K562 (cell line): ENCODE measurements at regions not wholly inside any gene's neighbourhood (a gene's known extent, or its start where the extent isn't known, plus 50 kb on each side); places are given as distances from the start of the nearest gene placed in this dataset.

Experiments
- ATAC-seq: fragments of 200-7000 bp; cut with Tn5 transposase; 3 replicates; pipeline ENCODE4 v1.9.1; 2020; ENCODE audit warnings: moderate library complexity
- BruUV-seq: library from RNA; stranded (reverse); fragments of 400-500 nt; replicated peaks from 2 replicates; lab custom pipeline; 2021; lab: Mats Ljungman, UMichigan
- CTCF ChIA-PET: fragments of 300-600 bp; formaldehyde crosslinking; extraction: SDS; loops from one replicate; lab custom pipeline; 2021; ENCODE audit warnings: low intra/inter-chr PET ratio; lab: Yijun Ruan, JAX
- POLR2A ChIA-PET: fragments of 300-600, 350-650 bp; sonication (Branson Sonifier 250); formaldehyde crosslinking; extraction: SDS; loops from one replicate; lab custom pipeline; 2021; ENCODE audit warnings: antibody characterized with exemption, inconsistent platforms; lab: Yijun Ruan, JAX
- DNase-seq, 4 experiments: peaks; one replicate each; pipeline versions ENCODE4 v3.0.0 to v3.0.0-alpha.2; 2011 to 2018; ENCODE audit warnings: low spot score in 3 of 4, mixed read lengths in 3 of 4; ENCODE audit errors: extremely low read depth in 1 of 4
- FAIRE-seq: peaks from 2 replicates; lab custom pipeline; 2011; peaks lifted over from hg19 to GRCh38; lab: Jason Lieb, UNC
- H2AFZ ChIP-seq: 2 replicates; pipeline ENCODE4 v1.6.0; 2011; ENCODE audit warnings: low read depth, low read length, control low read depth, inconsistent platforms
- H3K27ac ChIP-seq: fragments of 200-600 bp; 3 replicates; pipeline ENCODE4 v1.8.0; 2011; ENCODE audit warnings: low read depth, mild to moderate bottlenecking, control low read depth, inconsistent platforms, low read length, moderate library complexity, mixed read lengths; ENCODE audit errors: extremely low read depth
- H3K27me3 ChIP-seq, 2 experiments: fragments of 300-600 bp in 1 of 2; 2 replicates in 1 of 2; 3 replicates in 1 of 2; pipeline versions ENCODE4 v1.6.0 to v1.8.0; 2011; ENCODE audit warnings: inconsistent platforms in 2 of 2, low read length in 2 of 2, mild to moderate bottlenecking in 1 of 2, mixed read lengths in 1 of 2, moderate library complexity in 1 of 2; ENCODE audit not compliant: control insufficient read depth in 2 of 2, insufficient read depth in 2 of 2
- H3K36me3 ChIP-seq: fragments of 300-600 bp; 3 replicates; pipeline ENCODE4 v1.8.0; 2011; ENCODE audit warnings: mild to moderate bottlenecking, low read length, inconsistent platforms; ENCODE audit not compliant: control insufficient read depth, insufficient read depth
- H3K4me1 ChIP-seq, 2 experiments: fragments of 200-600 bp in 1 of 2; replicated peaks in 1 of 2; 2 replicates in 1 of 2; 3 replicates in 1 of 2; pipeline versions ENCODE4 v1.5.1 to v1.8.0; 2011; ENCODE audit warnings: inconsistent platforms in 2 of 2, low read length in 2 of 2, mild to moderate bottlenecking in 1 of 2, mixed read lengths in 1 of 2, moderate library complexity in 1 of 2; ENCODE audit not compliant: control insufficient read depth in 2 of 2, insufficient read depth in 2 of 2
- H3K4me2 ChIP-seq: 2 replicates; pipeline ENCODE4 v1.6.1; 2011; ENCODE audit warnings: low read length, control low read depth, inconsistent platforms, mixed read lengths; ENCODE audit not compliant: insufficient read depth
- H3K4me3 ChIP-seq: fragments of 200-600 bp; sonication (generic), shearing (Covaris generic); 2 replicates; pipeline ENCODE4 v1.5.1; 2016; ENCODE audit warnings: control low read depth, inconsistent platforms
- H3K79me2 ChIP-seq: fragments of 200-600 bp; 3 replicates; pipeline ENCODE4 v1.8.0; 2011; ENCODE audit warnings: low read length, inconsistent platforms; ENCODE audit not compliant: control insufficient read depth, insufficient read depth
- H3K9ac ChIP-seq, 2 experiments: 2 replicates each; pipeline versions ENCODE4 v1.6.0 to v1.6.1; 2011; ENCODE audit warnings: low read depth in 2 of 2, low read length in 2 of 2, control low read depth in 1 of 2, inconsistent platforms in 1 of 2, mild to moderate bottlenecking in 1 of 2, mixed read lengths in 1 of 2; ENCODE audit not compliant: insufficient read depth in 1 of 2
- H3K9me1 ChIP-seq: one replicate; pipeline ENCODE4 v1.6.0; 2011; ENCODE audit warnings: inconsistent platforms, mild to moderate bottlenecking, low read length, moderate library complexity; ENCODE audit not compliant: control insufficient read depth, insufficient read depth
- H3K9me3 ChIP-seq: replicated peaks from 2 replicates; pipeline ENCODE4 v1.5.1; 2011; ENCODE audit warnings: low read depth, low read length, inconsistent platforms; ENCODE audit not compliant: control insufficient read depth, insufficient read depth
- H4K20me1 ChIP-seq: replicated peaks from 2 replicates; pipeline ENCODE4 v1.6.1; 2011; ENCODE audit warnings: low read length, inconsistent platforms, mixed read lengths; ENCODE audit not compliant: control insufficient read depth, insufficient read depth
- BRD9 ChIP-seq: fragments of 450-650 bp; IDR thresholded peaks from 2 replicates; pipeline ENCODE4 v1.6.1; 2018; ENCODE audit warnings: low read depth; ENCODE audit not compliant: partially characterized antibody
- CBX5 ChIP-seq: IDR thresholded peaks from 2 replicates; pipeline ENCODE4 v1.6.1; 2014; ENCODE audit warnings: low read depth, borderline replicate concordance
- DACH1 ChIP-seq: fragments of 450-650 bp; IDR thresholded peaks from 2 replicates; pipeline ENCODE4 v1.6.1; 2018; ENCODE audit not compliant: partially characterized antibody
- DNMT1 ChIP-seq: fragments of 450-650 bp; IDR thresholded peaks from 2 replicates; pipeline ENCODE4 v1.6.1; 2016; ENCODE audit warnings: antibody characterized with exemption, mild to moderate bottlenecking
- E2F1 ChIP-seq: sonication (generic); formaldehyde crosslinking; IDR thresholded peaks from 2 replicates; pipeline ENCODE4 v1.8.1; 2023; ENCODE audit warnings: mild to moderate bottlenecking, missing genetic modification reagents, moderate library complexity
- EWSR1 ChIP-seq: fragments of 450-650 bp; IDR thresholded peaks from 2 replicates; pipeline ENCODE4 v1.6.1; 2018; ENCODE audit warnings: borderline replicate concordance, mild to moderate bottlenecking, low read depth, moderate library complexity; ENCODE audit not compliant: partially characterized antibody
- HDAC3 ChIP-seq: fragments of 450-650 bp; IDR thresholded peaks from 2 replicates; pipeline ENCODE4 v1.6.1; 2018; ENCODE audit warnings: borderline replicate concordance, mild to moderate bottlenecking, moderate library complexity; ENCODE audit not compliant: partially characterized antibody
- HNRNPLL ChIP-seq: fragments of 200-400 bp; formaldehyde crosslinking; IDR thresholded peaks from 2 replicates; pipeline ENCODE4 v1.6.1; 2017; ENCODE audit warnings: low read length, low read depth, mild to moderate bottlenecking; ENCODE audit not compliant: poor library complexity, severe bottlenecking
- KLF13 ChIP-seq: fragments of 450-650 bp; IDR thresholded peaks from 2 replicates; pipeline ENCODE4 v1.6.1; 2016; ENCODE audit warnings: missing genetic modification characterization, low read depth, mild to moderate bottlenecking, missing compliant biosample characterization, moderate library complexity, borderline replicate concordance
- MYNN ChIP-seq, 2 experiments: sonication (generic); formaldehyde crosslinking in 1 of 2; IDR thresholded peaks; 2 replicates each; pipeline versions ENCODE4 v1.5.0 to v1.6.1; 2016 to 2020; ENCODE audit warnings: antibody characterized with exemption in 1 of 2, missing genetic modification reagents in 1 of 2
- SAFB ChIP-seq: fragments of 200-400 bp; formaldehyde crosslinking; IDR thresholded peaks from 2 replicates; pipeline ENCODE4 v1.6.1; 2017; ENCODE audit warnings: low read depth, low read length, borderline replicate concordance
- SIRT6 ChIP-seq: IDR thresholded peaks from one replicate; pipeline ENCODE4 v1.6.1; 2012; ENCODE audit warnings: low read depth, mild to moderate bottlenecking, control low read depth, inconsistent platforms, low read length, moderate library complexity
- SP1 ChIP-seq: sonication (generic); formaldehyde crosslinking; IDR thresholded peaks from 2 replicates; pipeline ENCODE4 v1.8.1; 2022; ENCODE audit warnings: mild to moderate bottlenecking, missing genetic modification reagents
- TRIM28 ChIP-seq: fragments of 450-650 bp; IDR thresholded peaks from 2 replicates; pipeline ENCODE4 v1.6.1; 2017
- ZFX ChIP-seq: sonication (generic); formaldehyde crosslinking; IDR thresholded peaks from 2 replicates; pipeline ENCODE4 v1.8.0; 2022; ENCODE audit warnings: mild to moderate bottlenecking, missing genetic modification reagents, moderate library complexity
- ZNF324 ChIP-seq: fragments of 250-450 bp; sonication (Bioruptor Pico); IDR thresholded peaks from 2 replicates; pipeline ENCODE4 v1.4.0; 2020; ENCODE audit warnings: mild to moderate bottlenecking
- ZNF354B ChIP-seq: fragments of 250-450 bp; sonication (Bioruptor Pico); IDR thresholded peaks from 2 replicates; pipeline ENCODE4 v1.4.0; 2020
- ZNF589 ChIP-seq: fragments of 200-800 bp; sonication (Bioruptor generic); IDR thresholded peaks from 2 replicates; pipeline ENCODE4 v1.6.1; 2016; ENCODE audit warnings: low read depth, missing genetic modification characterization, missing compliant biosample characterization
- ZNF79 ChIP-seq: fragments of 250-450 bp; sonication (Bioruptor Pico); IDR thresholded peaks from 2 replicates; pipeline ENCODE4 v1.4.0; 2020; ENCODE audit warnings: low read depth, mild to moderate bottlenecking, moderate library complexity
- WGBS: fragments of 100-300 bp; shearing (Covaris generic); methylation state at CpG from one replicate; pipeline ENCODE4 v1.1.6; 2016; ENCODE audit warnings: low coverage, mixed read lengths; ENCODE audit not compliant: insufficient coverage; ENCODE audit errors: missing lambda C conversion rate; 5-methylcytosine and 5-hydroxymethylcytosine counted together
- in situ Hi-C: fragments of 300-500 bp; cut with MboI; formaldehyde crosslinking; loops from 4 replicates; pipeline ENCODE4 v1.15.0; 2018; ENCODE audit warnings: inconsistent platforms, mixed read lengths
- intact Hi-C: fragments of 100-400 bp; cut with micrococcal nuclease; formaldehyde crosslinking; loops from 2 replicates; pipeline ENCODE4 v1.14.2; 2022
- TF ChIP-seq, protein P1 (sequence below): fragments of 250-450 bp; sonication (Bioruptor Pico); IDR thresholded peaks from 2 replicates; pipeline ENCODE4 v1.5.0; 2021
- TF ChIP-seq, protein P2 (sequence below): fragments of 450-650 bp; formaldehyde crosslinking; IDR thresholded peaks from 2 replicates; pipeline ENCODE4 v1.4.0; 2020; ENCODE audit warnings: mild to moderate bottlenecking
- TF ChIP-seq, protein P3 (sequence below): sonication (generic); formaldehyde crosslinking; IDR thresholded peaks from 2 replicates; pipeline ENCODE4 v1.9.0; 2022; ENCODE audit warnings: mild to moderate bottlenecking, missing genetic modification reagents

DNA sequence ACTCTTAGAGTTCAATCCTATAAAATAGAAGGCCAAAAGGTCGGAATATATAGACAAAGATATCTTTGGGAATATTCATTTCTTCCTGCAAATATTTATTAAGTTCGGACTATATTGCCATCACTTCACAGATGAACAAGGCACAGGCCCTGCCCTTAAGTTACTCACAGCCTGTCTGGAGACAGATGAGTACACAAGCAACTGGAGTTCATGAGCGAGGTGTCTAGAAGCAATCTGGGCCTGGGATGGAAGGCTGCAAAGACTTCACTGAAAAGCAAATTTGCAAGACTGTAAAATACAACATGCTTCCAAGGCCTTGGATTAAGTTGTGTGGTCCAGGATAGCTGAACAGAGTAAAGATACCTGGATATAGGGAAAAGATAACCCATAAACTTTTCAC, 56.7 kb upstream of the CEP85L start:
- Histone ChIP-seq H3K27ac (peak overlapping the region; percentile 98), H3K9ac (peak overlapping the region; percentile 69 to 97; a peak in 3 of 4 replicates), H3K9me1 (no peaks in the 10 kb centered on the region), H3K36me3 (no peaks in the 10 kb centered on the region), H3K79me2 (peaks cover 59% of the 10 kb centered on the region), H3K4me1 (peaks cover 12 to 27% of the 10 kb centered on the region in 2 experiments), H3K27me3 (no peaks in the 10 kb centered on the region), H4K20me1 (no peaks in the 10 kb centered on the region), H2AFZ (peak overlapping the region; percentile 92), H3K4me2 (peak overlapping the region; percentile 100), H3K9me3 (no peaks in the 10 kb centered on the region), H3K4me3 (peak overlapping the region; percentile 54)
- DNase-seq (peak in 2 of 4 experiments; percentile 29 to 64), ATAC-seq (peak; percentile 59), FAIRE-seq (peak; percentile 75)
- BruUV-seq: no TSS peak
- ChIA-PET POLR2A (interaction anchor here (0.8 to 5.0 kb wide), 2 partner anchors 10 to 11 kb away, joined by 3 to 29 read pairs; no protein-coding TSS in a partner anchor), CTCF (no interaction called here)
- in situ Hi-C loops: no loop called here
- 4% methylated on average over 3 of the region's 3 CpGs for WGBS
- intact Hi-C loops: loop anchor here (2.0 kb wide), 2 partner anchors 21 to 69 kb away; no protein-coding TSS in a partner anchor
- TF ChIP-seq, protein P1, sequence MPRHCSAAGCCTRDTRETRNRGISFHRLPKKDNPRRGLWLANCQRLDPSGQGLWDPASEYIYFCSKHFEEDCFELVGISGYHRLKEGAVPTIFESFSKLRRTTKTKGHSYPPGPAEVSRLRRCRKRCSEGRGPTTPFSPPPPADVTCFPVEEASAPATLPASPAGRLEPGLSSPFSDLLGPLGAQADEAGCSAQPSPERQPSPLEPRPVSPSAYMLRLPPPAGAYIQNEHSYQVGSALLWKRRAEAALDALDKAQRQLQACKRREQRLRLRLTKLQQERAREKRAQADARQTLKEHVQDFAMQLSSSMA (CRISPR knock-in tag): no peak
- TF ChIP-seq E2F1 (CRISPR knock-in tag) (no peak), KLF13 (tag) (no peak), ZNF589 (CRISPR knock-in tag) (peak; percentile 38; the same call in 1 of the 2 replicates), ZNF324 (CRISPR knock-in tag) (no peak), CBX5 (no peak), SP1 (CRISPR knock-in tag) (no peak), EWSR1 (no peak), DNMT1 (no peak), ZNF79 (CRISPR knock-in tag) (no peak), SIRT6 (no peak), SAFB (no peak), DACH1 (no peak), ZNF354B (no peak), HDAC3 (no peak), HNRNPLL (no peak), ZFX (CRISPR knock-in tag) (peak; percentile 63), BRD9 (no peak), TRIM28 (no peak), MYNN (IDR thresholded peaks at IDR 0.05) (no peak), MYNN (CRISPR knock-in tag; IDR thresholded peaks at IDR 0.05) (no peak)
- TF ChIP-seq, protein P2, sequence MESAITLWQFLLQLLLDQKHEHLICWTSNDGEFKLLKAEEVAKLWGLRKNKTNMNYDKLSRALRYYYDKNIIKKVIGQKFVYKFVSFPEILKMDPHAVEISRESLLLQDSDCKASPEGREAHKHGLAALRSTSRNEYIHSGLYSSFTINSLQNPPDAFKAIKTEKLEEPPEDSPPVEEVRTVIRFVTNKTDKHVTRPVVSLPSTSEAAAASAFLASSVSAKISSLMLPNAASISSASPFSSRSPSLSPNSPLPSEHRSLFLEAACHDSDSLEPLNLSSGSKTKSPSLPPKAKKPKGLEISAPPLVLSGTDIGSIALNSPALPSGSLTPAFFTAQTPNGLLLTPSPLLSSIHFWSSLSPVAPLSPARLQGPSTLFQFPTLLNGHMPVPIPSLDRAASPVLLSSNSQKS (CRISPR knock-in tag): no peak
- TF ChIP-seq, protein P3, sequence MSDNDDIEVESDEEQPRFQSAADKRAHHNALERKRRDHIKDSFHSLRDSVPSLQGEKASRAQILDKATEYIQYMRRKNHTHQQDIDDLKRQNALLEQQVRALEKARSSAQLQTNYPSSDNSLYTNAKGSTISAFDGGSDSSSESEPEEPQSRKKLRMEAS: no peak
